GM12872 (cell line): ENCODE measurements at regions not wholly inside any gene's neighbourhood (a gene's known extent, or its start where the extent isn't known, plus 50 kb on each side); places are given as distances from the start of the nearest gene placed in this dataset.

ENCODE experiments used
- CTCF ChIP-seq: IDR thresholded peaks from 3 replicates; pipeline ENCODE4 v1.5.1; 2011; ENCODE audit warnings: low read depth, mild to moderate bottlenecking, low read length, moderate library complexity; ENCODE audit not compliant: insufficient read depth

GRCh38 chr10:113967126-113967525 lies 76.5 kb upstream of the ADRB1 start:
- no peak for TF ChIP-seq CTCF

- no peak for TF ChIP-seq CTCF
Measured at GRCh38 chr10:113970641-113971040, 73.0 kb upstream of the ADRB1 start.

- TF ChIP-seq CTCF = no peak
Measured at GRCh38 chr10:113971349-113971973, 72.2 kb upstream of the ADRB1 start.

GRCh38 chr10:113977174-113977573 lies 66.5 kb upstream of the ADRB1 start:
- no peak for TF ChIP-seq CTCF

- no peak for TF ChIP-seq CTCF
Measured at GRCh38 chr10:113978802-113979201, 64.9 kb upstream of the ADRB1 start.

- TF ChIP-seq CTCF = no peak
Measured at GRCh38 chr10:113979409-113979808, 64.3 kb upstream of the ADRB1 start.

GRCh38 chr10:113980408-113981087 lies 63.1 kb upstream of the ADRB1 start:
- peak; percentile 18; the same call in 1 of the 3 replicates for TF ChIP-seq CTCF
